Fibroblast of pulmonary artery (primary cell): ENCODE measurements at regions not wholly inside any gene's neighbourhood (a gene's known extent, or its start where the extent isn't known, plus 50 kb on each side); places are given as distances from the start of the nearest gene placed in this dataset.

ENCODE experiments used
- DNase-seq: peaks from one replicate; pipeline ENCODE4 v3.0.0-alpha.2; 2010; ENCODE audit warnings: low read depth
- H3K4me3 ChIP-seq: replicated peaks from 2 replicates; pipeline ENCODE4 v1.5.1; 2011; ENCODE audit warnings: low read depth, mild to moderate bottlenecking, control low read depth, low read length, moderate library complexity
- TF ChIP-seq, protein P1 (sequence below): IDR thresholded peaks from 2 replicates; pipeline ENCODE4 v1.5.1; 2011; ENCODE audit warnings: mild to moderate bottlenecking, control low read depth, low read length, inconsistent platforms; ENCODE audit errors: missing control alignments

DNA sequence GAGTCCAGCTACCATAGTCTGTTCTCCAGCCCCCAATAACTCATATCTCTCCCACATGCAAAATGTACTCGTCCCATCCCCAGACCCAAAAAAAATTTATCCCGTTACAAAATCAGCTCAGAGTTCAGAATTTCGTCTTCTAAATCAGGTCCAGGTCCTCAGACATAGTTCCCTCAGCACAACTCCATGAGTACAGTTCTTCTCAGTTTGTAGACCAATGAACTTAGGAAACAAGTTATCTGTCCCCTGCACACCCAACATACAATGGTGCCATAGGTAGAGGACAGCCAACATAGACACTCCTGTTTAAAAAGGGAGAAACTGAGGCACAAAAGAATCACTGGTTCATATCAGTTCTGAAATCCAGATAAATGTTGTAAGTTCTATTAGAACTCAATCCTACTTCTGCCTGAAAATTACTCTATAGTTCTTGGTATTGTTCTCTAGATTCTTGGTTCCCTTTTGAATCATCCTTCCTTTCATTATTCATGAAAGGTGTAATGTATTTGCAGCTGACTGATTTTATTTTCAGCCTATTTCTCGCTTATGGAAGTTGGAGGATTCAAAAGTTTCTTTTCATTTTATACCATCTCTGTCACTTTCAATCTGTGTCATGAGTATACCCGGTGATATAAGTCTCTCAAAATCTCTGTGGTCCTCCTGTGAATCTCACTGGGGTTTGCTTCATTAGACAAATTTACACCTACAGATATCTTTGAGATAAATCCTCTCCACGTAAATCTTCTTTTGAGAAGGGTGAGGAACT, 75.8 kb upstream of the TSPAN2 start:
- no peak for DNase-seq
- TF ChIP-seq, protein P1, sequence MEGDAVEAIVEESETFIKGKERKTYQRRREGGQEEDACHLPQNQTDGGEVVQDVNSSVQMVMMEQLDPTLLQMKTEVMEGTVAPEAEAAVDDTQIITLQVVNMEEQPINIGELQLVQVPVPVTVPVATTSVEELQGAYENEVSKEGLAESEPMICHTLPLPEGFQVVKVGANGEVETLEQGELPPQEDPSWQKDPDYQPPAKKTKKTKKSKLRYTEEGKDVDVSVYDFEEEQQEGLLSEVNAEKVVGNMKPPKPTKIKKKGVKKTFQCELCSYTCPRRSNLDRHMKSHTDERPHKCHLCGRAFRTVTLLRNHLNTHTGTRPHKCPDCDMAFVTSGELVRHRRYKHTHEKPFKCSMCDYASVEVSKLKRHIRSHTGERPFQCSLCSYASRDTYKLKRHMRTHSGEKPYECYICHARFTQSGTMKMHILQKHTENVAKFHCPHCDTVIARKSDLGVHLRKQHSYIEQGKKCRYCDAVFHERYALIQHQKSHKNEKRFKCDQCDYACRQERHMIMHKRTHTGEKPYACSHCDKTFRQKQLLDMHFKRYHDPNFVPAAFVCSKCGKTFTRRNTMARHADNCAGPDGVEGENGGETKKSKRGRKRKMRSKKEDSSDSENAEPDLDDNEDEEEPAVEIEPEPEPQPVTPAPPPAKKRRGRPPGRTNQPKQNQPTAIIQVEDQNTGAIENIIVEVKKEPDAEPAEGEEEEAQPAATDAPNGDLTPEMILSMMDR, result no peak
- H3K4me3 ChIP-seq, result no peak overlapping the region

DNA sequence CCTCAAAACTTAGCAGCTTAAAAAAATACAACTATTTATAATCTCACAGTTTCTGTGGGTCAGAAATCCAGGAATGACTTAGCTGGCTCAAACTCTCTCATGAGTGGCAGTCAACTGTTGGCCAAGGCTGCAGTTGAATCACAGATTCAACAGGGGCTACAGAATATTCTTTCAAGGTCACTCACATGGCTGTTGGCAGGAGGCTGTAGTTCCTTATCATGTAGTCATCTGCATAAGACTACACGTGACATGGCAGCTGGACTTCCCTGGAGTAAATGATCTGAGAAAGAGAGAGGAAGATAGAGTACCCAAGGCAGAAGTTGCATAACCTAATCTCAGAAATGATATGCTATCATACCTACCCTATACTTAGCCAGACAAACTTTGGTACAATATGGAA, 75.2 kb upstream of the TSPAN2 start:
- peak; percentile 45 for DNase-seq
- H3K4me3 ChIP-seq, result no peak overlapping the region
- TF ChIP-seq, protein P1, result no peak

DNA sequence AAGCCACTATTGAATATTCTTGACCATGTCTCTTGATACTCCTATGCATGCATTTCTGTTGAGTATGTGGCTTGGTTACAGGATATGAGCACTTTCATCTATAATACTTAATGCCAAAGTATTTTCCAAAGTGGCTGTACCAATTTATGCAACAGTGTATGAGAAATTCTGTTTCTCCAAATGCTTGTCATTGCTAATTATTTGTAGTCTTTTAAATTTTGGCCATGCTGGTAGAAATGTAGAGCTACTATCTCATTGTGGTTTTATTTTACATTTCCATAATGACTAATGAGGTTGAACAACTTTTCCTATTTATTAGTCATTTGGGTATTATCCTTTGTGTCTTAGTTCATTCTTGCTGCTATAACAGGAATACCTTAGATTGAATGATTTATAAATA, 71.4 kb upstream of the TSPAN2 start:
- H3K4me3 ChIP-seq, result no peak overlapping the region
- no peak for DNase-seq
- TF ChIP-seq, protein P1, result no peak

DNA sequence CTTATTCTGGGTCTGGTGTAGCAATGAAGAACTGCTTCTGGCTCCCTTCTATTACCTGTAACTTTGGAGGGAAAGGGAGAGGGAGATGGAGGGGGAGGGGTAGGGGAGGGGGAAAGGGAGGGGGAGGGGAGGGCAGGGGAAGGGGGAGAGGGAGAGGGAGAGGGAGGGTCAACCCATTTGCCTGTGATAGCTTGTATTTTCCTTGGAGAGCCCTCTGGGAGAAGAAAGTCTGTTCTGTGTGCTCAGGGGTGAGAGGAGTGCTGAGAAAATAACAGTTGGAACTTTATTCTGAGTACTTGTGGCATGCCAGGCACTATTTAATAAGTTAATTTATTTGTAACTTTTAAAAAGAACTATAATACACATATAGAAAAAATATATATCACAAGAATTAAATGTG, 70.7 kb upstream of the TSPAN2 start:
- TF ChIP-seq, protein P1, result no peak
- no peak for DNase-seq
- H3K4me3 ChIP-seq, result no peak overlapping the region

DNA sequence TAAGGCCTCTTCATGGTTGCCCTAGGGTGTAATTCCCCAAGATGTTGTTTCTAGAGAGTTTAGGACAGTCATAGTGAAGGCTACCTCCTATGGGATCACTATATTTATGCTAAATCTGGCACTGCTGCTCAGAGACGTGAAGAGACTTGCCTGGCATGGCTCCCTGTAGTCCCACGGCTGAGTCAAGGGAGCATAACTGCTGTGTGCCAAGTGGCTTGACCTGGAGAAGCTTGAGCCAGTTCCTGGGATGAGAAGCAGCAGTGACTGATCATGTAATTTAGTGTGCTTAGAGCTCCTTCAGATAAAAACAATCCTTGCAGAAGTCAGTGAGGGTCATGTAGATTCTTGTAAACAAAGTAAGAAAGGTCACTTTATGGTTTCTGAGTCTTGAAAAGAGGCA, 68.9 kb upstream of the TSPAN2 start:
- DNase-seq, result peak; percentile 63
- H3K4me3 ChIP-seq, result no peak overlapping the region
- TF ChIP-seq, protein P1, result no peak

DNA sequence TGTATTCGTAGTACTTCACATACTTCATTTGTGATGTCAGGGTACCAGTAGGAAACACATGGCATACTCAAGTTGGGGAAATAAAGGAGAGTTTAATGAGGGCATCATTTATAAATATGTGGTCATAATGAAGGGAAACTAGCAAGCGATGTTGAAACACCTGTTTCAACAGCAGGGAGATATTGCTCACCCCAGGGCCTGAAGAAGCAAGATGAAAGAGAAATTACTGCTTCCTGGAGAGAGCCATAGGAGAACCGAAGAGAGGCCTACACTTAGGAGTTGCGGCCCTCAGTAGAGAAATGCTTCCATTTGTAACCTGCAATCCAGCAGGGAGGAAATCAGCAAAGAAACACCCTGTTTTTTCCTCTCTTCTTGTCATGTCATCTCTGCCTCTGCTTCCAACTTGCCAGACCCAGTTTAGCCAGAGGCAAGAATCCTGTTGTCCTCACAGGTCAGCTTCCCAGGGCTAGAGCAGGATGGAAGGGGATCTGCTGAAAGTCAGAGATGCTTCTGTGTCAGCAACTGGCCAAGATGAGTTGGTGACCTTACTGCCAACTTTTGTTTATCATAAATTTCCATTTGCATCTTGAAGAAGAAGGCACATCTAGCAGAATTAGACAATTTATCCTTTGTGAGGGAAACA, 67.6 kb upstream of the TSPAN2 start:
- TF ChIP-seq, protein P1, result no peak
- no peak for DNase-seq
- H3K4me3 ChIP-seq, result no peak overlapping the region
